GM12878 (cell line): ENCODE measurements at regions not wholly inside any gene's neighbourhood (a gene's known extent, or its start where the extent isn't known, plus 50 kb on each side); places are given as distances from the start of the nearest gene placed in this dataset.

Experiments
- ATAC-seq: fragments of 200-7000 bp; cut with Tn5 transposase; 3 replicates; pipeline ENCODE4 v1.9.1; 2020; ENCODE audit warnings: mild to moderate bottlenecking, moderate library complexity
- BruUV-seq: library from RNA; stranded (reverse); fragments of 400-500 nt; replicated peaks from 2 replicates; lab custom pipeline; 2021; lab: Mats Ljungman, UMichigan
- CTCF ChIA-PET: fragments of 300-600 bp; sonication (Branson Sonifier 250); formaldehyde crosslinking; extraction: SDS; loops from one replicate; lab custom pipeline; 2021; ENCODE audit warnings: inconsistent platforms; lab: Yijun Ruan, JAX
- POLR2A ChIA-PET: fragments of 350-600 bp; formaldehyde crosslinking; extraction: SDS; loops from one replicate; lab custom pipeline; 2021; ENCODE audit warnings: inconsistent platforms; lab: Charles Lee
- RAD21 ChIA-PET: fragments of 300-600 bp; sonication (Branson Sonifier 250); formaldehyde crosslinking; loops from one replicate; lab custom pipeline; 2023; ENCODE audit warnings: antibody characterized with exemption; ENCODE audit not compliant: unreplicated experiment; lab: Charles Lee
- SMC1A ChIA-PET: fragments of 300-600 bp; sonication (Branson Sonifier 250); formaldehyde crosslinking; loops from one replicate; lab custom pipeline; 2023; ENCODE audit not compliant: unreplicated experiment, uncharacterized antibody; lab: Charles Lee
- DNase-seq: peaks from one replicate; pipeline ENCODE4 v3.0.0-alpha.2; 2011; ENCODE audit warnings: low read depth, low spot score
- FAIRE-seq: peaks from 3 replicates; lab custom pipeline; 2011; peaks lifted over from hg19 to GRCh38; lab: Jason Lieb, UNC
- H2AFZ ChIP-seq: 2 replicates; pipeline ENCODE4 v1.6.0; 2011; ENCODE audit warnings: low read depth, low read length, control low read depth; ENCODE audit not compliant: control insufficient read depth
- H3K27ac ChIP-seq: 2 replicates; pipeline ENCODE4 v1.5.1; 2011; ENCODE audit warnings: control low read depth; ENCODE audit not compliant: control insufficient read depth, insufficient read depth
- H3K27me3 ChIP-seq, 2 experiments: replicated peaks in 1 of 2; 2 replicates each; pipeline versions ENCODE4 v1.6.0 to v1.6.1; 2011; ENCODE audit warnings: low read length in 1 of 2; ENCODE audit not compliant: control insufficient read depth in 2 of 2, insufficient read depth in 2 of 2
- H3K36me3 ChIP-seq, 2 experiments: 2 replicates each; pipeline ENCODE4 v1.5.1; 2011; ENCODE audit warnings: low read length in 1 of 2; ENCODE audit not compliant: control insufficient read depth in 2 of 2, insufficient read depth in 2 of 2
- H3K4me1 ChIP-seq: 2 replicates; pipeline ENCODE4 v1.6.1; 2011; ENCODE audit warnings: mild to moderate bottlenecking, low read length, moderate library complexity, mixed read lengths; ENCODE audit not compliant: control insufficient read depth, insufficient read depth
- H3K4me2 ChIP-seq: 2 replicates; pipeline ENCODE4 v1.6.0; 2011; ENCODE audit warnings: control low read depth; ENCODE audit not compliant: control insufficient read depth, insufficient read depth
- H3K4me3 ChIP-seq: fragments of 200-600 bp; sonication (generic); 2 replicates; pipeline ENCODE4 v1.5.1; 2016
- H3K79me2 ChIP-seq: 2 replicates; pipeline ENCODE4 v1.6.0; 2011; ENCODE audit warnings: low read length; ENCODE audit not compliant: control insufficient read depth, insufficient read depth
- H3K9ac ChIP-seq: 2 replicates; pipeline ENCODE4 v1.8.0; 2011; ENCODE audit warnings: low read length, control low read depth, mixed read lengths; ENCODE audit not compliant: control insufficient read depth, insufficient read depth
- H3K9me3 ChIP-seq: replicated peaks from 3 replicates; pipeline ENCODE4 v1.5.1; 2011; ENCODE audit warnings: mild to moderate bottlenecking, low read length; ENCODE audit not compliant: control insufficient read depth, insufficient read depth
- H4K20me1 ChIP-seq: 2 replicates; pipeline ENCODE4 v1.6.0; 2011; ENCODE audit not compliant: control insufficient read depth, insufficient read depth
- BHLHE40 ChIP-seq, 2 experiments: fragments of 450-650 bp in 1 of 2; IDR thresholded peaks; 2 replicates each; pipeline ENCODE4 v1.6.1; 2011 to 2017; ENCODE audit warnings: low read depth in 2 of 2, borderline replicate concordance in 1 of 2, improper control_type of control experiment in 1 of 2, low read length in 1 of 2, mild to moderate bottlenecking in 1 of 2
- BRCA1 ChIP-seq: IDR thresholded peaks from 2 replicates; pipeline ENCODE4 v1.6.1; 2011; ENCODE audit warnings: low read depth, low read length, improper control_type of control experiment
- CTCF ChIP-seq, 3 experiments: IDR thresholded peaks in 2 of 3; conservative IDR thresholded peaks in 1 of 3; 2 replicates each; pipeline ENCODE4 v1.5.1; 2011; ENCODE audit warnings: low read depth in 3 of 3, low read length in 3 of 3, mild to moderate bottlenecking in 3 of 3, control low read depth in 2 of 3, moderate library complexity in 2 of 3, inconsistent platforms in 1 of 3, mixed read lengths in 1 of 3; ENCODE audit not compliant: control insufficient read depth in 2 of 3, insufficient read depth in 1 of 3; ENCODE audit errors: extremely low read depth in 1 of 3
- HCFC1 ChIP-seq: fragments of 150-350 bp; IDR thresholded peaks from 2 replicates; pipeline ENCODE4 v1.6.1; 2014; ENCODE audit warnings: low read length
- NBN ChIP-seq: fragments of 450-650 bp; IDR thresholded peaks from 2 replicates; pipeline ENCODE4 v1.6.1; 2016
- POLR2AphosphoS5 ChIP-seq: IDR thresholded peaks from 2 replicates; pipeline ENCODE4 v1.6.1; 2011; ENCODE audit warnings: mild to moderate bottlenecking, low read length, inconsistent platforms
- PRDM15 ChIP-seq: fragments of 450-650 bp; formaldehyde crosslinking; IDR thresholded peaks from 2 replicates; pipeline ENCODE4 v1.4.0; 2020; ENCODE audit warnings: mild to moderate bottlenecking, moderate library complexity
- SPI1 ChIP-seq: IDR thresholded peaks from 2 replicates; pipeline ENCODE4 v1.6.1; 2011; ENCODE audit warnings: low read depth, mild to moderate bottlenecking, low read length, moderate library complexity, borderline replicate concordance; ENCODE audit not compliant: insufficient read depth
- SUPT20H ChIP-seq: IDR thresholded peaks from 2 replicates; pipeline ENCODE4 v1.6.1; 2011; ENCODE audit warnings: low read depth, mild to moderate bottlenecking, low read length, moderate library complexity, borderline replicate concordance; ENCODE audit not compliant: control insufficient read depth
- TARDBP ChIP-seq: IDR thresholded peaks from 2 replicates; pipeline ENCODE4 v1.6.1; 2016; ENCODE audit warnings: borderline replicate concordance
- WRNIP1 ChIP-seq: IDR thresholded peaks from 2 replicates; pipeline ENCODE4 v1.6.1; 2011; ENCODE audit warnings: low read depth, low read length, improper control_type of control experiment, borderline replicate concordance
- ZBTB11 ChIP-seq: fragments of 450-650 bp; formaldehyde crosslinking; IDR thresholded peaks from 2 replicates; pipeline ENCODE4 v1.5.0; 2022; ENCODE audit warnings: mild to moderate bottlenecking, missing genetic modification characterization
- ZNF274 ChIP-seq: IDR thresholded peaks from one replicate; pipeline ENCODE4 v1.8.0; 2011; ENCODE audit not compliant: insufficient read length, insufficient read depth
- ZZZ3 ChIP-seq: IDR thresholded peaks from 2 replicates; pipeline ENCODE4 v1.6.1; 2011; ENCODE audit warnings: low read depth; ENCODE audit not compliant: control insufficient read depth, insufficient read length
- WGBS: methylation state at CpG from one replicate; pipeline ENCODE4 v1.1.6; 2016; ENCODE audit warnings: low lambda C conversion rate; ENCODE audit not compliant: insufficient replicate concordance, insufficient coverage; ENCODE audit errors: missing lambda C conversion rate; 5-methylcytosine and 5-hydroxymethylcytosine counted together
- in situ Hi-C: fragments of 300-500 bp; cut with MboI; formaldehyde crosslinking; loops from 9 replicates; pipeline ENCODE4 v1.14.3; 2018; ENCODE audit warnings: mixed read lengths
- intact Hi-C: fragments of 100-400 bp; cut with micrococcal nuclease; formaldehyde crosslinking; loops from one replicate; pipeline ENCODE4 v1.14.2; 2022; ENCODE audit not compliant: unreplicated experiment

GRCh38 chr22:47589271-47590250 lies 827.1 kb downstream of the TBC1D22A start:
- H4K20me1 ChIP-seq = no peaks in the 10 kb centered on the region
- in situ Hi-C loops (loop anchor here (5.0 kb wide), 1 partner anchor 1972 kb away; no protein-coding TSS in a partner anchor), intact Hi-C loops (no loop called here)
- SMC1A ChIA-PET = no interaction called here
- H3K79me2 ChIP-seq = no peaks in the 10 kb centered on the region
- no peak overlapping the region for H3K4me3 ChIP-seq
- H3K4me1 ChIP-seq = no peaks in the 10 kb centered on the region
- DNase-seq (no peak), ATAC-seq (no peak), FAIRE-seq (no peak)
- RAD21 ChIA-PET = no interaction called here
- no peaks in the 10 kb centered on the region; the same call in 2 of the 3 replicates for H3K9me3 ChIP-seq
- H3K9ac ChIP-seq = no peak overlapping the region
- no peaks in the 10 kb centered on the region for H3K36me3 ChIP-seq
- H2AFZ ChIP-seq = no peak overlapping the region
- WGBS = 45% methylated on average over 17 of the region's 17 CpGs
- no peak for TF ChIP-seq SUPT20H
- TF ChIP-seq ZNF274 = no peak
- no peak for TF ChIP-seq BHLHE40 (IDR thresholded peaks at IDR 0.05; ENCODE audit: borderline replicate concordance in 1 of 2, low read depth in 2 of 2, low read length in 1 of 2)
- no peak for TF ChIP-seq WRNIP1
- TF ChIP-seq ZBTB11 (CRISPR knock-in tag) = no peak
- TF ChIP-seq ZZZ3 = no peak
- TF ChIP-seq TARDBP = no peak
- no peak for TF ChIP-seq PRDM15
- no peak for TF ChIP-seq HCFC1
- TF ChIP-seq CTCF (IDR thresholded peaks at IDR 0.05 in 2 of 3, conservative IDR thresholded peaks at IDR 0.05 in 1 of 3; ENCODE audit: control insufficient read depth in 2 of 3, extremely low read depth in 1 of 3, insufficient read depth in 1 of 3, low read depth in 3 of 3, low read length in 3 of 3) = no peak
- no peak for TF ChIP-seq SPI1
- TF ChIP-seq NBN = no peak
- TF ChIP-seq BRCA1 = no peak
- TF ChIP-seq POLR2AphosphoS5 = no peak
- no TSS peak for BruUV-seq
- no peak overlapping the region for H3K4me2 ChIP-seq
- no peaks in the 10 kb centered on the region for H3K27me3 ChIP-seq
- H3K27ac ChIP-seq = no peak overlapping the region
- CTCF ChIA-PET = no interaction called here
- POLR2A ChIA-PET = no interaction called here
